Sciatic nerve (tissue), 2 donors: ENCODE measurements at regions not wholly inside any gene's neighbourhood (a gene's known extent, or its start where the extent isn't known, plus 50 kb on each side); places are given as distances from the start of the nearest gene placed in this dataset.

Experiments
- ATAC-seq: fragments of 200-7000 bp; cut with Tn5 transposase; one replicate; pipeline ENCODE4 v1.9.1; 2020; ENCODE audit warnings: mild to moderate bottlenecking, moderate library complexity
- DNase-seq: peaks from one replicate; pipeline ENCODE4 v3.0.0-alpha.2; 2020; ENCODE audit warnings: low spot score
- intact Hi-C: fragments of 100-400 bp; cut with DNase I; formaldehyde crosslinking; loops from one replicate; pipeline ENCODE4 v1.14.2; 2022
- donor health status: DM: no; HTN: no; CAD: no.
- donor health status: DM: no; HTN: no; CAD: no.

DNA sequence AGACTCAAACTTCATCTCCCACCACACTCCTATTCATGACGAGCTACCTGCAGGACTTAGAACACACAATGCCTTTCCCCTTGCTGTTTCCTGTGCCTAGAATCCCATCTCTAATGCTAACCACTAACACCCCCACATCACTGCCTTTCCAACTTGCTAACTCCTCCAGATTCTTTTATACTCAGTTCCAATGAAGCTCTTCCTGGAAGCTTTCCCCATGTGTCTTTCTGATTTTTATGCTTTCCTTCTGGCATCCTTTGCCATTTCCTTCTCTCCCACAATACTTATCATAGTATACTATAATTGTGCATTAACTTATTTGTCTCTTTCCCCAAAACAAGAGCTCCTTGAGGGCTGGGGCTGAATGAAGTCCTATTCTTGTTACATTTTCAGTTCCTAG is 115.3 kb upstream of the PLPPR1 start:
- DNase-seq (no peak), ATAC-seq (no peak)
- intact Hi-C loops: no loop called here

DNA sequence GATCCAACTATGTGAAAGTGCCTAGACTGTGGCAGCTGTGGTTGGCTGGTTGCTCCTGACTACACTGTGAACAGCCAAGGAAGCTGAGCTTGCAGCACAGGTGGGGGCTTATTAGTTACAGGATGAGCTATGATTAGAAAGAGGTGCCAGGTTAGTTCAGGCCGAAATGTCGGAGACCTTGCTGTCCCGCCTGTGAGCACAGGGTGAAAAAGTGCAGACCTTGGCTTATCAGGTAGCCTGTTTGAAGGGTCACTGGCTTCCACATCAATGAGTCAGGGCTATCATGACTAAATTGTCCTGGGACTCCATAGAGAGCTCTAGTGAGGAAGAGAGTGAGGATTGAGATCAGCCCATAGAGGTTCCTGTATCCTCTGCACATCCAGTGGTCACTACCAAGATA is 114.3 kb upstream of the PLPPR1 start:
- DNase-seq (no peak), ATAC-seq (no peak)
- intact Hi-C loops: no loop called here

DNA sequence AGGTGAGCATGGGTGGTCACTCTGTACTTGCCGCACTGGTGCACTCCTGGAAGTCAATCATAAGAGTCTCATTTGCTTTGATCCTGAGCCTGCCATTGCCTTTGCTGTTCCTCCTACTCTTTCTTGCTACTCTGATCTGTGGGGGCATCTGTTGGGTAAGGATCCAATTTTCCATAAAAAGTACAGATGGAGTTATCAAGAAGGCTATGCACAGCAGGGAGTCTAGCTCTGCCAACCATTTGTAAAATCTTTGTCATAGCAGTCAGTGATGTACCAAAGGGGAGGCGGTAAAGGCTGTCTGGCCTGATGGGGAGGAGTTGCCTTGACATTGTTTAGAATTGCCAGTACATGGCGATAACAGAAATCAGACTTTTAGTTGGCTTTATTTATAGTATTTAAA is 109.0 kb upstream of the PLPPR1 start:
- DNase-seq (no peak), ATAC-seq (no peak)
- intact Hi-C loops: no loop called here

DNA sequence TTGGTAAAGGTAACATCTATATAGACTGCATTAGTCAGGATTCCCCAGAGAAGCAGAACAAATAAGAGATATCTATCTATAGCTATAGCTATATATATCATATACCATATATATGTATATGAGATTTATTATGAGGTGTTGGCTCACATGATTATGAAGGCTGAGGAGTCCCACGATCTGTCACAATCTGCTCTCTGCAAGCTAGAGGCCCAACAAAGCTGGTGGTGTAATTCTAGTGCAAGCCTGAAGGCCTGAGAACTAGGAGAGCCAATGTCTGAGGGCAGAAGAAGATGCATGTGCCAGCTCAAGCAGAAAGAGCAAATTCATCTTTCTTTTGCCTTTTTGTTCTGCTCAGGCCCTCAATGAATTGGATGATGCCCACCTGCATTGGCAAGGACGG is 102.2 kb upstream of the PLPPR1 start:
- intact Hi-C loops: no loop called here
- no peak for DNase-seq
- ATAC-seq: no peak

DNA sequence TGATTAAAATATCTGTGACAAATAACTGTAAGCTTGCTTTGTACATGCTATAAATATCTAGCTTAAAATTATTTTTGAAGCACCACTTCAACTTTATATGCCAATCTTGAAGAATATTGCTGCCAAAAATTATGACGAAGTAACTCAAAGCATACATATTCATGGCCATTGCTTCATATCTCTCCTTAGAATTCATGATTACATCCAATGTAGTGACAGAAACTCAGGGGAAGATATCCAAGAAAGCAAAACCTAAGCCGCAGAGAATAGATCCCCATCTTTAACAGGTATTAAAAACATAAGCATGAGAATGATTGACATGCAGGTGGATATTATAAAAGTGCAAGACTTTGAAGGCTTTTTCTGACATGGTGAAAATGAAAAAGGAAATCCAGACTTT is 100.8 kb upstream of the PLPPR1 start:
- DNase-seq (no peak), ATAC-seq (no peak)
- intact Hi-C loops: no loop called here

DNA sequence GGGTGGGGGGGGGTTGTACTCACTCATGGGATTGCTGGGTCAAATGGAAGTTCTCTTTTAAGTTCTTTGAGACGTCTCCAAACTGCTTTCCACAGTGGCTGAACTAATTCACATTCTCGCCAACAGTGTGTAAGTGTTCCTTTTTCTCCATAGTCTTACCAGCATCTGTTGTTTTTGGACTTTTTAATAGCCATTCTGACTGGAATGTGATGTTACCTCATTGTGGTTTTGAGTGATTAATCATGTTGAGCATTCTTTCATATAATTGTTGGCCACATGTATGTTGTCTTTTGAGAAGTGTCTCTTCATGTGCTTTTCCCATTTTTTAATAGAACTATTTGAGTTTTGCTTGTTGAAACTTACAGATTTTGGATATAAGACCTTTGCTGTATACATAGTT is 94.9 kb upstream of the PLPPR1 start:
- DNase-seq (no peak), ATAC-seq (no peak)
- intact Hi-C loops: loop anchor here (5.0 kb wide), 1 partner anchor 1344 kb away; no protein-coding TSS in a partner anchor

DNA sequence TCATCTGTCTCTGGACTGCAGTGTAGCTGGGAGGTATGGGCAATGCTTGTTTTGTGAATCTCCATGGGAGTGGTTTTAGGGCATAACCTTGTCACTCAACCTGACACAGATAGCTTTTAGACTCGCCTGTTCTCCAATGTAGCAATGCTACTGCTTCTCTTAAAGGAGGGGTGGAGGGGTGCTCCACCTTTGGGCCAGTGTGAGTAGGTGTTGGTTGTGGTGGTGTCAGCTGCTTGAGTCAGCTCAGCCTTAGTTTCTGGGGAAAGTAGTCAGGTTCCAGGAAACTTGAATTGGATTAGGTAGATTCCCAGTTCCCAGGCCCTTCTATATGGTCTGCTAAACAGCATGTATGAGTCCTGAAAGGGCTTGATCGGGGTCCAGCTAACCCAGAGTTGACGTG is 91.1 kb upstream of the PLPPR1 start:
- DNase-seq (no peak), ATAC-seq (no peak)
- intact Hi-C loops: no loop called here

DNA sequence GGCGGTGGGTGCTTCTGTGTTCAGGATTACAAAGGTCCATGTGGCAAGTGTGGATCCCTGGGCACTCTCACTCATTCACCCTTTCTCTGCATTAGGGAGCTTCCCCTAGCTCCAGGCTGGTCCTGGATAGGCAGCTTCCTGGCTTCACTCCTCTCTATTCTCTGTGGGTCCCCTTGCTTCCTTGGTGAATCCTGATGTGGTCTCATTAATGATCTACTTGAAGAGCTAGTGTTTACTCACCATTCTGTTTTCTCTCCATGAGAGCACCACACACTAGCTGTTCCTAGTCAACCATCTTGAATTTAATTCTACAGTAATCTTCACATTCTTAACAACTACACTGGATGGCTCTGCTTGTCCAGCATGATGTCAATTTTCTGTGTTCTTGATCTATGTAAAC is 90.0 kb upstream of the PLPPR1 start:
- intact Hi-C loops: no loop called here
- DNase-seq (no peak), ATAC-seq (no peak)

DNA sequence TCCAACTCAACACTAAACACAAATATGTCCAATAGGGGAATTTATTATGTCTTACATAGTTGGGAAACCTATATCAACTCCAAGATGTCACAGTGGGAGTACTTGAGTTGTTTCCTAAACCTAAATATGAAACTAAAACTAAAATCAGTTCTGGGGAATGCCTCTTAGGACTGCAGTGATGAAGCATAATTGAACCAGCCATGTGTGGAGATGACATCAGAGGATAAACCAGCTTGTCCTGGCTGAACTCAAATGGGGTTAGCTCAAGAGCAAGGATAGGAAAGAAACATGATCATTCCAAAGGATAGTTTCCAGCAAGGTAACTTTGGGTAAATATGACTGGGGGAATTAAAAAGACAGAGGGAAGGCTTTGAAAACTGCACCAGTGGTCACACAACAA is 88.9 kb upstream of the PLPPR1 start:
- intact Hi-C loops: no loop called here
- DNase-seq (no peak), ATAC-seq (no peak)

DNA sequence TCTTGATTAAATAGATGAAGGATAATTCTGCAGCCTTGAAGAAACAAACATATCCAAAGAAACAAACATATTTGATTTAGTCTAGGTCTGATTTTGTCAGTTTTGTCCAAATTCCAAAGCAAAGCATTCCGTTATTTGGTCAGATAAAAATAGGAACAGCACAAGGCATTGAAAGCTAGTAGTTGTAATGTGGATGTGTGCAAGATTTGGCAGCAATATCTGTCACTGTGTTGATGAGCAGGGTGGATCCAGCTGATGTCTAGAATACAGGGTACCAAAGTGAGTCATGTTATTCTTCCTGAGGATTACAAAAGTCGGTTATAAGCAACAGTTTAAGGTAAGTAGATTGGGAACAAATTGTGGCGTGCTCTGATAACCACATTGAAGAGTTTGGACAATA is 69.3 kb upstream of the PLPPR1 start:
- ATAC-seq (no peak), DNase-seq (no peak)
- intact Hi-C loops: no loop called here
